Naive B cell (primary cell): ENCODE measurements at regions not wholly inside any gene's neighbourhood (a gene's known extent, or its start where the extent isn't known, plus 50 kb on each side); places are given as distances from the start of the nearest gene placed in this dataset.

Experiments used
- ATAC-seq, 2 donors: fragments of 150-1000 bp; cut with Tn5 transposase; 2 replicates each; pipeline ENCODE4 v1.10.0; 2021; ENCODE audit warnings: low read depth in 2 of 2, mild to moderate bottlenecking in 2 of 2, moderate library complexity in 2 of 2
- DNase-seq: peaks from one replicate; pipeline ENCODE4 v3.0.0; 2022
- H3K27ac Mint-ChIP-seq, 6 donors: one replicate each; pipeline ENCODE4 v1.8.0; 2020 to 2022; ENCODE audit warnings: mild to moderate bottlenecking in 6 of 6, mixed read lengths in 6 of 6, moderate library complexity in 5 of 6, inconsistent platforms in 2 of 6
- H3K27me3 Mint-ChIP-seq, 3 donors: one replicate each; pipeline ENCODE4 v1.8.0; 2021 to 2022; ENCODE audit warnings: mixed read lengths in 3 of 3, mild to moderate bottlenecking in 1 of 3
- H3K36me3 Mint-ChIP-seq, 2 donors: one replicate each; pipeline ENCODE4 v1.8.0; 2020 to 2022; ENCODE audit warnings: mixed read lengths in 2 of 2, inconsistent platforms in 1 of 2, mild to moderate bottlenecking in 1 of 2
- H3K4me1 Mint-ChIP-seq, 3 donors: one replicate each; pipeline ENCODE4 v1.8.0; 2020 to 2022; ENCODE audit warnings: mixed read lengths in 3 of 3, inconsistent platforms in 1 of 3, mild to moderate bottlenecking in 1 of 3, moderate library complexity in 1 of 3
- H3K4me3 Mint-ChIP-seq, 8 donors: one replicate each; pipeline ENCODE4 v1.8.0; 2020 to 2022; ENCODE audit warnings: mild to moderate bottlenecking in 8 of 8, mixed read lengths in 8 of 8, moderate library complexity in 8 of 8, inconsistent platforms in 2 of 8
- H3K9me3 Mint-ChIP-seq, 7 donors: one replicate each; pipeline ENCODE4 v1.8.0; 2020 to 2022; ENCODE audit warnings: mixed read lengths in 7 of 7, mild to moderate bottlenecking in 5 of 7, inconsistent platforms in 2 of 7, moderate library complexity in 1 of 7

DNA sequence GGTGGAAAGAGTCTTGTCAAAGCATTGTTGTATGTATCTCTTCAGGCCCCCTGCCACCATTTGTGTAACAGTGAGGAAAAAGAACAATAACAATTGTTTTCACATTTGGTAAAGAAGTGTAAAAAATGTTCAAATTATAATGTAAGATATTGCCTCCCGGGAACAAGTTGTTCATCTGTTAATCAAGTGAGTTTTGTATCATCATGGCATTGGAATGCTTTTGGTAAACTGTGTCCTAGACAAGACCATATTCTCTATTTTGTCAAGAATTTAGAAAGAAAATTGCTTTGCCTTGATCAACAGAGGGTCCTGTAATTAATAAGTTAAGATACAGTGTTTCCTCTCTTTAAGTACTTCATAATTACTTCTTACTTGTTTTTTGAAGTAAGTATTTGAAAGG, 692.0 kb upstream of the NR5A2 start:
- Mint-ChIP-seq H3K27me3 (no peaks in the 10 kb centered on the region), H3K27ac (no peak overlapping the region), H3K4me3 (no peak overlapping the region), H3K4me1 (peaks cover 7 to 13% (median 11%) of the 10 kb centered on the region in 3 donors), H3K9me3 (no peaks in the 10 kb centered on the region), H3K36me3 (no peaks in the 10 kb centered on the region)
- no peak for DNase-seq
- no peak for ATAC-seq

DNA sequence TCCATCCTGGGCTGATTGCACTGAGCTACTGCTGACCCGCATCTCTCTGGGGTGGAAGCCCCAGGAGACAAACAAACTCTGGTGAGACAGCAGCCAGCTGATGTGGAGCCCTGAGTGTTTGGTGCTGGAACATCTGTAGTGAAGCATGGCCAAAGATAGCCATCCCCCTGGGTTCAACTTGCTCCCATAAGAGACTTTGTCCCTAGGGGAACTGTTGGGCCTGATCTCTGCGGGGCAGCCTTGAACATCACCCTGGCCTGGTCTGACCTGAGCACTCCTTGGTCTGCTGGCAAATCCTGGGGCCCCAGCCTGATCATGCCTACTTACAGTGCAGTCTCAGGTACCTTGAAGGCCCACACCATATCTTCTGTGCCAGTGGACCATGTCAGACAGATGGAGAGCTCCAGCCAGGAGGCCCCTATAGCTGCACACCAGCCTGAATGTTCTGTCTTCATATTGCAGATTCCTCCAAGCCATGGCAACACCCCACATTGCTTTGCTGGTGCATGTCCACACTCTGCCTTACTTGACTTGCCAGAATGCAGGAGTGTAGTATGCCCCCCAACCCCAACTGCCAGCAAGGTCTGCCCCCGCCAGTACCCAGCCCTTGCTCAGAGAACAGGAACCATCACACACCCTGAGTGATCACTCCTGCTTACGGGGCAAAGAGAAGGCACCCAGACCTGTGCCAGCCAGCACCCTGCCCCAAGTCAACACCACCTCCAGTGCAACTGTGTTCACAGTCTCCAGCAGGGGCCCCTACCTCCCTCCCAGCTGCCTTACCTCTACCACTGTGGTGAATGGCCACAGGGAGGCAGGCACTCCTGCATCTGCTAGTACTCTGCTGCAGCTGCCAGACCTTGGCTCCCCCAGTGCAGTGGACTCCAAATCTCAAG, 690.5 kb upstream of the NR5A2 start:
- peak overlapping the region in 1 of 6 donors; percentile 53 for H3K27ac Mint-ChIP-seq
- ATAC-seq (peak; percentile 45 to 47), DNase-seq (no peak)
- no peak overlapping the region for H3K4me3 Mint-ChIP-seq
- no peaks in the 10 kb centered on the region for H3K27me3 Mint-ChIP-seq
- H3K36me3 Mint-ChIP-seq, result no peaks in the 10 kb centered on the region
- peaks cover 0 to 4% (median 0%) of the 10 kb centered on the region in 7 donors for H3K9me3 Mint-ChIP-seq
- H3K4me1 Mint-ChIP-seq, result peaks cover 7 to 13% (median 11%) of the 10 kb centered on the region in 3 donors

- H3K27ac Mint-ChIP-seq, result no peak overlapping the region
- H3K27me3 Mint-ChIP-seq, result no peaks in the 10 kb centered on the region
- no peaks in the 10 kb centered on the region for H3K36me3 Mint-ChIP-seq
- DNase-seq (no peak), ATAC-seq (no peak)
- H3K4me1 Mint-ChIP-seq, result peaks cover 7 to 13% (median 11%) of the 10 kb centered on the region in 3 donors
- H3K4me3 Mint-ChIP-seq, result no peak overlapping the region
- peaks cover 0 to 4% (median 2%) of the 10 kb centered on the region in 7 donors for H3K9me3 Mint-ChIP-seq
Measured at GRCh38 chr1:199338760-199339159, 688.8 kb upstream of the NR5A2 start.

GRCh38 chr1:199352351-199352750, 675.2 kb upstream of the NR5A2 start:
- ATAC-seq (no peak), DNase-seq (no peak)
- Mint-ChIP-seq H3K4me1 (no peaks in the 10 kb centered on the region), H3K27ac (no peak overlapping the region), H3K4me3 (no peak overlapping the region), H3K9me3 (peaks cover 7 to 28% (median 17%) of the 10 kb centered on the region in 7 donors), H3K27me3 (no peaks in the 10 kb centered on the region), H3K36me3 (peaks cover 11 to 18% of the 10 kb centered on the region in 2 donors)

DNA sequence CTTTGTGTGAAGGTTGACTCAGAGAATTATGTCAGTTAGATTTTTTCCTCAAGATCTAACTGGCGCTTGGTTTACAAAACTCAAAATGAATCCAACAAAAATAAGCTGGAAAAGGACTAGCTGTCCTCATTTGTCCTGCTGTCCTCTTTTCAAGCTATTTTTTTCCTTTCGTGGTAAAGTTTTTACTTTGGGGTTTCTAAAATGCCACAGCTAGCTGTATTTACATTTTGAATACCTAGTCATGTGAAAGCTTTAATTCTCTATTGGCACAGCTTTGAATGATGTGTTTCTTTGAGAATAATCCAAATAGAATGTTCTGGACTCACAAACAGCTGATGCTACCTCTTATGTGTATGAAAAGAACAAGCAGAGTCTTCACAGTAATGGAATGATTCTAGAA, 673.6 kb upstream of the NR5A2 start:
- DNase-seq (no peak), ATAC-seq (no peak)
- H3K27me3 Mint-ChIP-seq, result no peaks in the 10 kb centered on the region
- H3K4me1 Mint-ChIP-seq, result no peaks in the 10 kb centered on the region
- no peak overlapping the region for H3K27ac Mint-ChIP-seq
- H3K9me3 Mint-ChIP-seq, result peaks cover 7 to 22% (median 16%) of the 10 kb centered on the region in 7 donors
- peaks cover 11 to 18% of the 10 kb centered on the region in 2 donors for H3K36me3 Mint-ChIP-seq
- no peak overlapping the region for H3K4me3 Mint-ChIP-seq

- DNase-seq, result no peak
- Mint-ChIP-seq H3K4me1 (no peaks in the 10 kb centered on the region), H3K4me3 (no peak overlapping the region), H3K36me3 (peaks cover 7 to 10% of the 10 kb centered on the region in 2 donors), H3K27me3 (no peaks in the 10 kb centered on the region), H3K9me3 (peaks cover 2 to 17% (median 9%) of the 10 kb centered on the region in 7 donors), H3K27ac (no peak overlapping the region)
- no peak for ATAC-seq
Measured at GRCh38 chr1:199356561-199356960, 670.9 kb upstream of the NR5A2 start.

DNA sequence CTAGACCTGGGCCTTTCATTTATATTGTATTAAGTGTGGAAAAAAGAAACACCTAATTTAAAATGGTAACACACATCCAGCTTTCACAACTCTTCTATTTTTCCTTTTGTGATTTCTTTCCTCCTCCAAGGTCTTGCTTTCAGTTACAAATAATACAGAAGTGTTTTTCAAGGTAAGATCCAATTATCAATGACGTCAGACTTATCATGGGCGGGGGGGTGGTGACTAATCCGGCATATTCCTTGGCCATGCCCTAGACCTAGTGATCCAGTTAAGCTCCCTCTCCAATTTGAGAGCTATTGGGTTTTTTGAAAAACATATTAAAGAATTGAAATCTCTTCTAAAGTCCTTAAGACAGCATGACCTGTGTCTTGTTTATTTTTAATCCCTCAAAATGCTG, 669.9 kb upstream of the NR5A2 start:
- Mint-ChIP-seq H3K36me3 (peaks cover 7 to 10% of the 10 kb centered on the region in 2 donors), H3K27me3 (no peaks in the 10 kb centered on the region), H3K4me3 (no peak overlapping the region), H3K9me3 (peaks cover 0 to 17% (median 9%) of the 10 kb centered on the region in 7 donors), H3K27ac (no peak overlapping the region), H3K4me1 (no peaks in the 10 kb centered on the region)
- DNase-seq (no peak), ATAC-seq (no peak)

DNA sequence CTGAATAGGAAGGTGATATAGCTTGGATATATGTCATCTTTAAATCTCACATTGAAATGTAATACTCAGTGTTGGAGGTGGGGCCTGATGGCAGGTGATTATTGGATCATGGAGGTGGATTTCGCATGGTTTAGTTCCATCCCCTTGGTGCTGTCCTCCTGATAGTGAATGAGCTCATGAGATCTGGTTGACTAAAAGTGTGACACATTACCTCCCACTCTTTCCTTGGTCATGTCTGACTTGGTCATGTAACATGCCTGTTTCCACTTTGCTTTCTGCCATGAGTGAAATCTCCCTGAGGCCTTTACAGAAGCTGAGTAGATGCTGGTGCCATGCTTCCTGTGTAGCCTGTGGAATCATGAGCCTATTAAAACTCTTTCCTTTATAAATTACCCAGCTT, 664.5 kb upstream of the NR5A2 start:
- no peak overlapping the region for H3K4me3 Mint-ChIP-seq
- H3K9me3 Mint-ChIP-seq, result peaks cover 0 to 9% (median 5%) of the 10 kb centered on the region in 7 donors
- no peaks in the 10 kb centered on the region for H3K27me3 Mint-ChIP-seq
- no peaks in the 10 kb centered on the region for H3K4me1 Mint-ChIP-seq
- H3K27ac Mint-ChIP-seq, result no peak overlapping the region
- ATAC-seq (no peak), DNase-seq (no peak)
- no peaks in the 10 kb centered on the region for H3K36me3 Mint-ChIP-seq

DNA sequence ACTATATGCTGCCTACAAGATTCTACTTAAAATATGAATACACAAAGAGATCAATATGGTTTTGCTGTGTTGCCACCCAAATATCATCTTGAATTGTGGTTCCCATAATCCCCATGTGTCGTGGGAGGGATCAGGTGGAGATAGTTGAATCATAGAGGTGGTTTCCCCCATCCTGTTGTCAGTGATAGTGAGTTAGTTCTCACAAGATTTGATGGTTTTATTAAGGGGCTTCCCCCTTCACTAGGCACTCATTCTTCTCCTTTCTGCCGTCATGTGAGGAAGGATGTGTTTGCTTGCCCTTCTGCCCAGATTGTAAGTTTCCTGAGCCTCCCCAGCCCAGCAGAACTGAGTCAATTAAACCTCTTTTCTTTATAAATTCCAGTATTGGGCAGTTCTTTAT, 654.4 kb upstream of the NR5A2 start:
- peaks cover 0 to 8% (median 5%) of the 10 kb centered on the region in 3 donors for H3K4me1 Mint-ChIP-seq
- no peak overlapping the region for H3K4me3 Mint-ChIP-seq
- ATAC-seq (peak; percentile 28 to 56), DNase-seq (no peak)
- no peaks in the 10 kb centered on the region for H3K27me3 Mint-ChIP-seq
- peaks cover 5 to 19% (median 14%) of the 10 kb centered on the region in 7 donors for H3K9me3 Mint-ChIP-seq
- H3K36me3 Mint-ChIP-seq, result peaks cover 7 to 11% of the 10 kb centered on the region in 2 donors
- H3K27ac Mint-ChIP-seq, result no peak overlapping the region

DNA sequence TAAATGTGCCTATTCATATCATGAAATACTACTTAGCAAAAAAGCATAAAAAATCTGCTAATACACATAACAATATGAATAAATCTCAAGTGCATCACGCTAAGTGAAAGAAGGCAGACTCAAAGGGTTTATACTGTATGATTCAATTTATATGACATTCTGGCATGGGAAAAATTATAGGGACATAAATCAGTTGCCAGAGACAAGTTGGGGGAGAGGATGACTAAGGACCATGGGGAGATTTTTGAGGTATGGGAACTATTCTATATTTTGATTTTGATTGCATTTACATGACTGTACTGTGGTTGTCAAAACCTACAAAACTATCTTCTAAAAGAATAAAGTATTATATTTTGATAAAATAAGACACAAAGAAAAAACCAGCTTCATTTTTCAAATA, 650.3 kb upstream of the NR5A2 start:
- ATAC-seq (no peak), DNase-seq (no peak)
- no peak overlapping the region for H3K27ac Mint-ChIP-seq
- no peak overlapping the region for H3K4me3 Mint-ChIP-seq
- H3K4me1 Mint-ChIP-seq, result no peaks in the 10 kb centered on the region
- H3K9me3 Mint-ChIP-seq, result peaks cover 0 to 13% (median 7%) of the 10 kb centered on the region in 7 donors
- H3K27me3 Mint-ChIP-seq, result no peaks in the 10 kb centered on the region
- peaks cover 0 to 5% of the 10 kb centered on the region in 2 donors for H3K36me3 Mint-ChIP-seq

DNA sequence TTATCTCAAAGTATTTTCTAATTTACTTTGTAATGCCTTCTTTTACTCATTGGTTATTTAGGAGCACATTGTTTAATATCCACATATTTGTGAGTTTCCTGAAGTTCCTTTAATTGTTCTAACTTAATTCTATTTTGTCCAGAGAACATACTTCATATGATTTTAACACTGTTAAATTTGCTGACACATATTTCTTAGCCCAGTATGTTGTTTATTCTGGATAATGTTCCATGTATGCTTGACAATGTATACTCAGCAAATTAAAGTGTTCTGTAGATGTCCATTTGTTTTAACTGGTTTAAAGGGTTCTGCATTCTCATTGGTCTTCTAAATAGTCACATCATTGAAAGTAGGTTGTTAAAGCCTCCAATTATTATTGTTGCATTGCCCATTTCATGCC, 643.7 kb upstream of the NR5A2 start:
- no peaks in the 10 kb centered on the region for H3K36me3 Mint-ChIP-seq
- ATAC-seq, result no peak
- peaks cover 0 to 1% (median 0%) of the 10 kb centered on the region in 7 donors for H3K9me3 Mint-ChIP-seq
- H3K27ac Mint-ChIP-seq, result no peak overlapping the region
- no peak overlapping the region for H3K4me3 Mint-ChIP-seq
- H3K27me3 Mint-ChIP-seq, result peaks cover 0 to 6% (median 0%) of the 10 kb centered on the region in 3 donors
- no peak for DNase-seq
- peaks cover 0 to 4% (median 0%) of the 10 kb centered on the region in 3 donors for H3K4me1 Mint-ChIP-seq

DNA sequence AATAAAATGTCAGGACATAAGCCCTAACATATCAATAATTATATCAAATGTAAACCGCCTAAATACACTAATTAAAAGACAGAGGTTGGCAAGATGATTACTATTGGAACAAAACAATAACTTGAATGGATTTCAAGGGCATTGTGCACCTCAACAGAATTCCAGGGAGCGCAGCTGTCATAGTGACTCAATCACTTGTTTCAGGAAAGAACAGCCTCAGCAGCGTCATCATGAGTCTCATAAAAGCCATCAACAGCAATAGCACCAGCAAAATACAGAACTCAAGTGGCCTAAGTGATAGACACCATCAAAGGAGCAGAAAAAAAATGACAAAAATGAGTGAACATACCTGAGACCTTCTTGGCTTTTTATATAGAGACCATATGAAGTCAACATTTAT, 632.7 kb upstream of the NR5A2 start:
- DNase-seq (no peak), ATAC-seq (no peak)
- no peaks in the 10 kb centered on the region for H3K36me3 Mint-ChIP-seq
- H3K9me3 Mint-ChIP-seq, result peaks cover 0 to 10% (median 3%) of the 10 kb centered on the region in 7 donors
- H3K27ac Mint-ChIP-seq, result no peak overlapping the region
- H3K4me3 Mint-ChIP-seq, result no peak overlapping the region
- H3K4me1 Mint-ChIP-seq, result peaks cover 22 to 31% (median 28%) of the 10 kb centered on the region in 3 donors
- no peaks in the 10 kb centered on the region for H3K27me3 Mint-ChIP-seq

DNA sequence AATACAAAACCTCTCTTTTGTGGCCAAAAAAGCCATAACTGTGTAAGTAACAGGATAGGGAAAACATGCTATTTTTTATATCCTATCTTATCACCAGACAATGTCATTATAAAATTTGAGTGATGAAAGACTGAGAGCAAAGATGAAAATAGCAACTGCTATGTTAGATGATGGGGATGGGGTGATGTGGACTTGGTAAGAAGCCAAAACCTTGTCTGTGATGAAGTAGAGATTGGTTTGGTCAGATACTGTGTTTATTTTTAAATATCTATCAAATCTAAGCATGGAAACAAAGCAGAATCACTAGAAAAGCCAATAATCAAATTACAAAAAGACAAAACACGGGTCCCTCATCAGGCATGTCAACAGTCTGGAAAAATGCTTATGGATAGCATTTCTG, 631.1 kb upstream of the NR5A2 start:
- ATAC-seq (no peak), DNase-seq (no peak)
- Mint-ChIP-seq H3K4me3 (no peak overlapping the region), H3K27me3 (no peaks in the 10 kb centered on the region), H3K4me1 (peaks cover 35 to 41% (median 37%) of the 10 kb centered on the region in 3 donors), H3K9me3 (peaks cover 0 to 10% (median 3%) of the 10 kb centered on the region in 7 donors), H3K27ac (no peak overlapping the region), H3K36me3 (no peaks in the 10 kb centered on the region)
